Stimulated activated CD4-positive, alpha-beta T cell treated with anti-CD3 and anti-CD28 coated beads, Interleukin-12 subunit alpha, Interleukin-12 subunit beta, amount 100 ng/mL, for 24 hours (primary cell): ENCODE measurements at regions not wholly inside any gene's neighbourhood (a gene's known extent, or its start where the extent isn't known, plus 50 kb on each side); places are given as distances from the start of the nearest gene placed in this dataset.
A peak's percentile ranks its signal among the peaks of the same experiment; 100 is the strongest.
"Not testable (repeated sequence)": the region's sequence is repeated elsewhere in the genome, so short reads cannot be mapped to it uniquely, and the experiment has no call there.

ENCODE experiments used
- DNase-seq, 2 experiments: peaks; one replicate each; pipeline ENCODE4 v3.0.0-alpha.2; 2020; ENCODE audit warnings: low read depth in 2 of 2

DNA sequence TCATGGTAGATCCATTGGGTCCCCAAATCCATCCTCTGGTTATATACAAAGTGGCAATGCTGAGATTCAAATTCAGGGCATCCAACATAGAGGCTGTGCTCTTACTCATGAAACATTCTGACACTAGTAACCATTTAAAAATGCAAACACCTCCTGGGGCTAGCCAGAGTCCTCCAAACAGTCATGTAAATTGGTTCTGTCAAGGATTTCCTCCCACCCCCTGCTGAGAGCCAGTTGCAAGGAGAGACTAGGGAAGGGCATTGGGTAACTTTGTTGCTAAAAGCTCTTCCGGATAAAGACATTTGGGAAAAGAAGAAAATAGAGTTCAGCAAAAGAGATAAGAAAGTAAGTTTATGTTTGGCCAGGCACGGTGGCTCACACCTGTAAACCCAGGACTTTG is 58.3 kb downstream of the ART5 start:
- DNase-seq: not testable (repeated sequence)

DNA sequence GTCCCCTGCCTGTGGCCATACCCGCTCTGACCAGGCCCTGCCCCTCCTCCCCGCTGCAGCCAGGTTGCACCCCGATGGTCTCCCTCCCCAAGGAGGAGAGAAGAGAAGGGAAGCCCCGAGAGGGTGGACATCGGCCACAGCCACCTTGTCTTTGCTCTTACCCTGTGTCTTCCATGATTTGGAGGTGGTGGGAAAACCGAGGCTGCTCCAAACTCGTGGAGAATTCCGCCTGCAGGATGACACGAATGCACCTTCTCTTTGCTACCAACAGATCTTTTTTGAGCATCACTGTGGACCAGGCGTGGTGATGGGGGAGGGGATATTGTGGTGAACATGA is 60.4 kb downstream of the ART5 start:
- DNase-seq: not testable (repeated sequence)

- DNase-seq: peak; percentile 45 to 46
Observed at GRCh38 chr11:3580487-3581388, 61.1 kb downstream of the ART5 start.

DNA sequence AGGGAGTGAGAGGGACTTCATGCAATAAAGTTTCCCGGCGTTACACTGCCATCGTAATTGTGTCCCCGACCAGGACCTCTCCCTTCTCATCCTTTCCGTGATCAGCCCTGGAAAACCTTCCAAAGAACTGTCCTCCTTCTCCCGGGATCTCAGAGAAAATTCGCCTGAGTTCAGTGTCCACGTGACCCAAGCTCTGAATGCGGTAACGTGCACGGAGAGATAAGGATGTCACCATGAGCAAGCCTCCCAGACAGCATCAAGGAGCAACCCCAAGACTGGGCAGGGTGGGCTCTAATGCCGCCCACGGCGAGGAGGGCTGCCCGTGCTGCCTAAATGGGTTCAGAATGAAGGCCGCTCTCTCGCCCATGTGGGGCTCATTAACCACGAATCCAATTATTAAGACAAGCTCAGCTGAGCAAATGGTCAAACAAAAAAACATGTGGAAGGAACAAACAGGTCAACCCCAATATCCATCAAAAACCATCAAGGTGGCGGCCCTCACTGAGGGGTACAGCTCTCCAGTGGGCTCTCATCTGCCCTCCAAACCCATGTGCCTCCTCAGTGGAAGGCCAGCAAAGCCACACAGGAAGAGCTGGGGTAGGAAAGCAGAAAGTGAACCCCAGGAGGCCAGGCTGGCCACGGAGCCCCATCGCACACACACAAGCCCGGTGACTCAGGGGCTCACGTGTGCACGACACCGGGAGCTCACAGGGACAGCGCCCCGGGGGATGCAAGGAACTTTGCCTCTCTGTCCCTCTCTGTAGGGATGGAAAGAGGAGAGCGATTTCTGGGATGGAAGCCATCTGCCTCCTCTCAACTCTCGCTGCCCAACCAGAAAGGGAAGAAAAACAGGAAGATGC is 62.0 kb downstream of the ART5 start:
- DNase-seq: not testable (repeated sequence)

DNA sequence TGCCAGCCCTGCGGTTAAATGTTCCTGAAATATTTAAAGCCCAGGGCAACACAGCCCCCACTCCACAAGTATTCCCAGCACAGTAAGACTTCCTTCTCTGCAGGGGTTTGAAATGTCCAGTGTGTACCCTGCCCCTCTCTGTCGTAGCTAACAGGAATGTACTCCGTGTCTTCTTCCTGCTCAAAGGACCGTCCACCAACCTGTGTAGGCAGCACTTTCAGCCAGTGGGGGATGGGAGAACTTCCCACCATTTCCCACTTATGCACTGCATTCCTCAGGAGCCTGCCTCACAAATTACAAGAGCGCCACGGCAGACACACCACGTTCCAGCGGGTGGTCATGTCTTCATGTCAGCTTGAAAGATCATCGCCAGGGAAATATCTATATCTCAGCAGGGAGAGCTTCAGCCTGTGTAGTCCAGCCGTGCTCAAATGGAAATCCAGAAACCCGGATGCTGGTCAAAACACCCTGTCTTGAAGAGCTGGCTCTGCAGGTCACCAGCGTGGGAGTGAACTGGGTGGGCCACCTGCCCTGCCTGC is 65.7 kb downstream of the ART5 start:
- DNase-seq: not testable (repeated sequence)

GRCh38 chr11:3572976-3573647 is 68.7 kb downstream of the ART5 start:
- DNase-seq: not testable (repeated sequence)

GRCh38 chr11:3571752-3572151 is 70.0 kb downstream of the ART5 start:
- DNase-seq: not testable (repeated sequence)

- DNase-seq: not testable (repeated sequence)
Observed at GRCh38 chr11:3565838-3566237, 76.0 kb downstream of the ART5 start.

DNA sequence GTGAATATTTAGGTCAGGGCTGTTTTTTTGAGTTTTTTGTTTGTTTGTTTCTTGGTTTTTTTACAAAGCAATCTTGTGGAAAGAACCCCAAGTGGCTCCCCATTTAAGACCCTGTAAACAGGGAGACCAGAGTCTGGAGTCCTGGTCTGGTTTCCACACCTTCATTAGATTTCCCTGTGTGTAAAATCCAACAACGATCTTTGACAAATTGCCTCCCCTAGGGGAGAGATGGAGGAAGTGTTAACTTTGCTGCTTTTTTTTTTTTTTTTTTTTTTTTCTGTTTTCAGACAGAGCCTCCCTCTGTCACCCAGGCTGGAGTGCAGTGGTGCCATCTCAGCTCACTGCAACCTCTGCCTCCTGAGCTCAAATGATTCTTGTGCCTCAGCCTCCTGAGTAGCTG is 77.4 kb downstream of the ART5 start:
- DNase-seq: not testable (repeated sequence)

DNA sequence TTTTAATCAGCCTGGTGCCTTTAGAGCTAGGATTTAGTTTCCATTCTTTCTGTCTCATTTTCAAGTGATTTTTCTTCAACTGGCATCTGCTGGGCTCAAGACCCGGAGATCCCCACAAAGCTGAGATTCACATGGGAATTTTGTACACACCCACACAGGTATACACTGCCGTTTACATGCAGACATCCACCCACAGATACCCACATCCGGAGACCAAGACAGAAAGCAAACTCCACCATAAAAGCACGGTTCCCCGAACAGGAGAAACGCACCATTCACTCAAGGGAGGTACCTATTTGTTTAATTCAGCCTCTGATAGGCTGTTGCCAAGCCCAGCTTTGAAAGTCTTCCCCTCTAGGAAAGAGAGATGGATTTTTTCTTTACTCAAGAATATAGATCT is 87.2 kb downstream of the ART5 start:
- not testable (repeated sequence) for DNase-seq

GRCh38 chr11:3544990-3545389 is 96.8 kb downstream of the ART5 start:
- not testable (repeated sequence) for DNase-seq

DNA sequence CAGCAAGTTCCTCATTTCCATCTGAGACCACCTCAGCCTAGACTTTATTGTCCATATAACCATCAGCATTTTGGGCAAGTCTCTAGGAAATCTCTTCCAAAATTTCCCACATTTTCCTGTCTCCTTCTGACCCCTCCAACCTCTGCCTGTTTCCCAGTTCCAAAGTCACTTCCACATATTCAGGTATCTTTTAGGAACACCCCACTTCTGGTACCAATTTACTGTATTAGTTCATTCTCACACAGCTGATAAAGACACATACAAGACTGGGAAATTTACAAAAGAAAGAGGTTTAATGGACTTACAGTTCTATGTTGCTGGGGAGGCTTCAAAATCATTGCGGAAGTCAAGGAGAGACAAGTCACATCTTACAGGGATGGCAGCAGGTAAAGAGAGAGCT is 103.6 kb downstream of the ART5 start:
- DNase-seq: not testable (repeated sequence)

DNA sequence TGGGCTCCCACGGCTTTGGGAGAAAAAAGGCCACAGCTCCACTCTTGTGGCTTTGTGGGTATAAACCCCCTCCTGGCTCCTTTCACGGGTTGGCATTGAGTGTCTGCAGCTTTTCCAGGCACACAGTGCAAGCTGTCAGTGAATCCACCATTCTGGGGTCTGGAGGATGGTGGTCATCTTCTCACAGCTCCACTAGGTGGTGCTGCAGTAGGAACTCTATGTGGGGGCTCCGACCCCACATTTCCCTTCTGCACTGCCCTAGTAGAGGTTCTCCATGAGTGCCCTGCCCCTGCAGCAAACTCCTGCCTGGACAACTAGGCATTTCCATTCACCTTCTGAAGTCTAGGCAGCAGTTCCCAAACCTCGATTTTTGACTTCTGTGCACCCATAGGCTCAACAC is 104.5 kb downstream of the ART5 start:
- DNase-seq: not testable (repeated sequence)

DNA sequence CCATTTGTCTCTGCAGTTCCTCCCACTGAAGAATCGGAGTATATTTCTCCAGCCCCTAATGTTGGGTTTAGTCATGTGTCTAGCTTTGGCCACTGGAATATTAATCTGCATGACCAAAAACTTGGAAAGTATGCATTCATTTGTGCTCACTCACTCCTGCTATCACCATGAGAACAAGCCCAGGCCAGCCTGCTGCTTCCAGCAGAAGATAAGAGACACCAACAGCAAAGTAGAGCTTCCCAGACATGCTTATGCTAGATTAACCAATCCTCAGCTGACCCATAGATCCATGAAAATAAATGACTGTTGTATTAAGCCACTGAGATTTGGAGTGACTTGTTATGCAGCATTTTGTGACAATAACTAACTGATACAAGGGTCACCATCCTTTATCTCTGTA is 108.8 kb downstream of the ART5 start:
- not testable (repeated sequence) for DNase-seq

GRCh38 chr11:3531280-3531679 is 110.5 kb downstream of the ART5 start:
- not testable (repeated sequence) for DNase-seq

DNA sequence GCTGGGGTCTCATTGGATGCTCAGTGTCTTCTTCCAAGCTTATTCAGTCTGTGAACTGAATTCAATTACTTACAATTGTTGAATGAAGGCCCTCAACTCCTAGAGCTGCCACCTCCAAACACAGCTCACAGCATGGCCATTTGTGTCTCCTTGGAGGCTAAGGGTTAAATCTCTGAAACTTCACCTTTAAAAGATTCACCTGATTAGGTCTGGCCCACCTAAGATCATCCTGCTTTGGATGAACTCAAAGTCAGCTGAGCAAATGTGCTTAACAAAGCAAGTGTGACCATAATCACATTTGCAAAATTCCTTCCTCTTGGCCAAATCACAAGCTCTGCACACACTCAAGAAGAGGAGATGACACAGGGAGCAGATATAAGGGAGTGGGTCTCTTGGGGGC is 118.2 kb downstream of the ART5 start:
- not testable (repeated sequence) for DNase-seq

DNA sequence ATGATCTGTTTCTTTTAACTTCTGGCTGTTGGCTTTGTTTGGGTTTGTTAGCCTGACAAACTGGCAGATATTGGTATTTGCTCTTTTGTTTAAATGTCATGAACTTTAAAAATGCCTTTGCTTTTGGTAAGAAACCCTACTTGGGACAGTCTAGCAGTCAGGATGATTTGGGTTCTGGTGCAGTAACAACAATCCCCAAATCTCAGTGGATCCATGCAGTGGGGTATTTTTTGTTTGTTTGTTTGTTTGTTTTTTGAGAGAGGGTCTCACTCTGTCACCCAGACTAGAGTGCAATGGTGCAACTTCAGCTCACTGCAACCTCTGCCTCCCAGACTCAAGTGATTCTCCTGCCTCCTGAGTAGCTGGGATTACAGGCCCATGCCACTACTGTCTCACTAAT is 120.9 kb downstream of the ART5 start:
- DNase-seq: not testable (repeated sequence)

GRCh38 chr11:3519841-3520240 is 122.0 kb downstream of the ART5 start:
- not testable (repeated sequence) for DNase-seq

GRCh38 chr11:3516934-3517567 is 124.7 kb downstream of the ART5 start:
- DNase-seq: not testable (repeated sequence)

DNA sequence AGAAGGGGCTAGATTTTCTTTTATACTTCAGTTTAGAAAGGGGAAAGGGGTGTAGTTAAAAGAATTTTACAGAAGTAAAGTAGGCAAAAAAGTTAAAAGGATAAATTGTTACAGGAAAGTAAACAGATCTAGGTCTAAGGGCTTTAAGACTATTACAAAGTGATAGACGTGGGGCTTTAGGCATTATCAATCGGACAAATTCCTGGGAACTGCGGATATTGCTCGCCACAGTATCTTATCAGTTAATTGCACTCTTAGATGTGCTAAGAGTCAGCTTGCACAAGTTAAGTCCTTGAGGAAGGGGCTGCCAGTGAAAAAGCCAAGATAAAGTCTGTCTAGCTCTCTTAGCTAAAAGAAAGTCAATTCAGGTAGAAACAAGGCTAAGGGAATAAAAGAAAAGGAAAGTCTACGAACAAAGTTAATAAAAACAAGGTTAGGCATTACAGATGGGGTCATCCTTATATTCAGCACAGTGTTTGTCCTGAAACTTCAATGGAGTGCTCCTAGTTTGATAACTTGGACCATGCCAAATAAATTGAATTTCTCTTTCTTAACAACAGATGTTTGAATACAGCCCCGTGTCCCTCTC is 125.4 kb downstream of the ART5 start:
- not testable (repeated sequence) for DNase-seq
